ENCODE measurements at regions not wholly inside any gene's neighbourhood (a gene's known extent, or its start where the extent isn't known, plus 50 kb on each side); places are given as distances from the start of the nearest gene placed in this dataset.

GRCh38 chr7:7122701-7123281, 59.6 kb upstream of the C1GALT1 start:
- no peak for DNase-seq

- no peak for DNase-seq
These were observed 56.4 kb upstream of the C1GALT1 start for GRCh38 chr7:7125963-7126362.

- no peak for DNase-seq
These were observed 54.6 kb upstream of the C1GALT1 start for GRCh38 chr7:7127773-7128172.

- DNase-seq = no peak
These were observed 53.0 kb upstream of the C1GALT1 start for GRCh38 chr7:7129381-7129780.

GRCh38 chr7:7131273-7131672, 51.1 kb upstream of the C1GALT1 start:
- DNase-seq = no peak
